ACHN (cell line): ENCODE measurements at regions not wholly inside any gene's neighbourhood (a gene's known extent, or its start where the extent isn't known, plus 50 kb on each side); places are given as distances from the start of the nearest gene placed in this dataset.

Experiments
- DNase-seq: peaks from one replicate; pipeline ENCODE4 v3.0.0-alpha.2; 2015
- in situ Hi-C: cut with HindIII; loops from 2 replicates; pipeline ENCODE4 v1.10.0; 2017; ENCODE audit warnings: low sequenced_read_pairs, low pct_ligation_motif_present, low pct_unique_long_range_greater_than_20kb

DNA sequence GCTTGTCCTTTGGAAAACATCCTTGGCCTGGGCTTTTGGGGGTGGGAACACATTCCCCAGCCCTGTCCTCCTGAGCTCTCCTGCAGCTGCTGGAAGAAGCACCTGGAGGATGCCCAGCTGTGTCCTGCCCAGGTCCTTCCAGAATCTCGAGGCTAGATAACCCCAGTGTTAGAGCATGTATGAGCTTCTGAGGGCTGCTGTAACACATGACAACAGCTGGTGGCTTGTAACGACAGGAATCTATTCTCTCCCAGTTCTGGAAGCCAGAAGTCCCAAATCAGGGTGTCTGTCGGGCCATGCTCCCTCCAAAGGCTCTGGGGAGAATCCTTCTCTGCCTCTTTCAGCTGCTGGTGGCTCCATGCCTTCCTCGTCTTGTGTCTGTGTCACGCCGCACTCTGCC lies 403.6 kb upstream of the C2CD4B start:
- in situ Hi-C loops = no loop called here
- no peak for DNase-seq

DNA sequence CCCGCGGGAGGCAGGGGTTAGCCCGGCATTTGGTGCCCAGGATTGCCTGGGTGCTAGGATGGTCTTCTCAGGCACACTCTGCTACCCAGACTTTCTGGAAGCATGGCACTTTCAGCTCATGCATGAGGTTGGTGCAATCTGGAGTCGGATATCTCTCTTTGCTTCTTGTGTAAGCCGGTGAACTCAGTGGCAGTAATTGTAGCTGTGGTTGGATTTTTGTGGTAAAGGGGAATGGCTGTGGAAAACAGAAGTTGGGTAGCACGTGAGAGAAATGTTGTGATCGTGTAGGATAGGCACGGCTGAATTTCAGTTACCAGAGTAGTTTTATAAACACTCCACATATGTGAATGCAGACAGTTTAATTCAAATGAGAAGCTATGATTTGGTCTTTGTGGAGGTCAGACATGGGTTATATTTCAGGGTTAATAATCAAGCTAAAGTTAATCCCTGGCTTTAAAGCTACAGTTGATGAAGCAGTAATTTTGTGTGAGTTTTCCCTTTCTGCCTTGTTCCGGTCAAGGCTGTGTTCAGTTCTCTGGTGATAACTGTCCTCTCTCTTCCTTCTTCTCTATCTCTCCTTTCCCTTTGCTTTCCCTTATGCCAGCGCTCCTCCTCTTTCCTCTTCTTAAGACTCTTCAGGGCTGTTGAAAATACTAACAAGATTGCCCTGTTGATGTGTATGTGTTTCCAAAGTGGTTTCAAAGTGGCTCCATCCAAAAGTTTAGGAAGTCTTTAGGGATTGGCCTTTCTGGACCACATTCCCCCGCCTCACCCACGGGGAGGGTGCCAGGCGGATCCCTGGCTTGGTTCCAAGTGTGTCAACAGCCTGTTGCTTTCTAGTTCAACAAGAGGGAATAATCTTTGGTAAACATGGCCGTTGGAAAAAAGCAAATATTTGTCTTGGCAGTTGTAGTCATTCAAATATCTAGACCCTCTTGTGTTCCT lies 404.6 kb upstream of the C2CD4B start:
- in situ Hi-C loops = no loop called here
- DNase-seq = peak; percentile 60

DNA sequence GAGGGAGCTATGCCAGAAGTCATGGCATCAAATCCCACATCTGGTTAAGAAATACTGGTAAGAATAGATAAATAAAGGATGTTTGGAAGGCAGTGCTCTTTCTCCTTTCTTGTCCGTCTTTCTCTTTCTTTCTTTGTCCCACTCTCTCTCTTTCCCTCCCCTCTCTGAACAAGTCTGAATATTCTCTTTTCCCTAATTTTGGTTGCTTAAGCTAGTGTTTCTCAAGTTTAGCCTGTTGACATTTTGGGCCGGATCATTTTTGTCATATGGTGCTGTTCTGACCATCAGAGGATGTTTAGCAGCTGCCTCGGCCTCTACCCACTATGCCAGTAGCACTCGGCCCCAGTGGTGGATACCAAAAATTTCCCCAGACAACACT lies 405.3 kb upstream of the C2CD4B start:
- in situ Hi-C loops = no loop called here
- DNase-seq = no peak

DNA sequence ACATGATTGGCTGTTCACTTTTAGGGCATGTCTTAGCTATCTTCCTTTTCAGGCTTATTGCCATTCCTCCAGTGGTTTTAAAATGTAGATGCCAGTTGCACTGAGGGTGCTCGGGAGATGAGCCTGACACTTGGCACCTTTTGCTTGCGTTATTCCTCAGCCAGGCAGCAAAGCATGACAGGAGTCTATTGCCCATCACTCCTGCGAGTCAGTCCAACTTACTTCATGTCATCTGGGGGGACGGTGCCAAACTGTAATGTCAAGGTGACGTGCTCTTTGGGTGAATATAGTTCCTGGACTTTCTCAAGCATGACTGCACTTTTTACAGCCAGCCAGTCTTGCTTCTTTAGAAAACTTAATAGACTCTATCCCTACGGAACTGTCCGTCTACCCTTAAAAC lies 406.0 kb upstream of the C2CD4B start:
- no peak for DNase-seq
- in situ Hi-C loops = no loop called here

DNA sequence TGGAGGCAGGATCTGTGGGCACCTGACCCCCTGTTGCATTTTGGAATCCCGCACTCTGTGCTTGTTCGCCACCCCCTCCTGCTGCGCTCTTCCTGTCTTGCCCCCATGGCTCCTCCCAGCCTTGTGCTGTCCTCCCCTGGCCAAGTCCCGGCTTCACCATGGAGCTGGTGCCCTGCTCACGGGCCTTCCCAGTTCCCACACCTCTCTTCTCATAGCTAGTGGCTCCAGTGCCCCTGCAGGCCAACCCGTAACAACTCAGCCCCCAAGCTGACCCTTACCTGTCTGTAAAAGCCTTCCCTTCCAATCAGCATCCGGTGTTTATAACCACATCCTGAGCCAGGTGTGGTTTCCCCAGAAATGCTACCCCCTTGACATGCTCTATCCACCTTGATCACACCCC lies 407.7 kb upstream of the C2CD4B start:
- in situ Hi-C loops = no loop called here
- DNase-seq = no peak

DNA sequence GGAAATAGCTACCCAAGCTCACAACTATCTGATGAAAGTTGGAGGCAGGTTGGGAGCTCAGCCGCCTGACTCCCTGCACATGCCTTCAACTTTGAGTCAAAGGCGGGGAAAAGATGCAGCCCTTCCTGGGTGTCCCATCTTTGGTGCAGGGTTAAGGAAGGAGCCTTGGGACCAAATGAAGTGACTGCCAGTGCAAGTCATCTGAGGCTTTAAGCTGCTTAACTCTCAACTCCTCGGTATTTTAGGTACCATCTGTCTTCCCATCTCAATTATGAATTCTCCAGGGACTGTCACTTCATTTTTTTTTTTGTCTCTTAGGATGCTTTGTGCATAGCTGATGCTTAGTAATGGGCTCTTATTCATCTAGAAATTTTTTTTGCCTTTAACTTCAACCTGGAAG lies 408.8 kb upstream of the C2CD4B start:
- in situ Hi-C loops = no loop called here
- DNase-seq = no peak

DNA sequence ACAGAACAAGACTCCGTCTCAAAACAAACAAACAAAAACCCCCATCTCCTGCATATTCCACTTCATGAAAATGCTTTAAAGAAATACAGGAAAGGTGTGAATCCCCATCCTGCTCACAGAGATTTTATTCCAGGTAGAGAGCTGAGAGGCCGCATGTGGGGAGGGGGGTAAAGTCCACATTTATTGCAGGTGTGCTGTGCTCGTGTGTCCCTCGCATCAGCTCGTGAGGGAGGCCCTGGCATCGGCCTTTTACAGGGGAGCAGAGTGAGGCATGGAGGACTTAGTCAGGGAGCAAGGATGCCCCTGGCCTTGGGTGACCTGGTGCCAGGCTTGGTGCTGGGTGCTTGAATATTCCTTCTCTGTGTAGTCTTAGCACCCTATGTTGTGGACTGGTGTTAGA lies 413.5 kb upstream of the C2CD4B start:
- in situ Hi-C loops = no loop called here
- no peak for DNase-seq

DNA sequence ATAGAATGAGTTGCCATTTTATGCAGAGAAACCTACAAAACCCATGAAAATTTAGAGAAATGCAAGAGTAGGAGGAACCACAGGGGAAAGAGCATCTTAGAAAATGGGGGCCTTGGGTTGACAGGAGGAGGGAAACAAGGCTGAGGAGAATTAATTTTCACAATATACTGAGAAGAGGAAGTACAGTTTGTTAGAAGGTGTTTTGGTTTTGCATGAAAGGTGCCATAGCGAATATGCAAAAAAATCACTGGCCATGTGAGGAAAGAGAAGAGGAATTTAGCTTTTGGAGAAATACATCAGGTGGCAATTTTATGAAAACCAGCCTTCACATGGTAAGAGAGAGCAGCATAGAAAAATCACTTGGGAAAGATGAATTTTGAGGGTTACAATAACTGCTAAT lies 413.9 kb upstream of the C2CD4B start:
- in situ Hi-C loops = no loop called here
- DNase-seq = no peak

DNA sequence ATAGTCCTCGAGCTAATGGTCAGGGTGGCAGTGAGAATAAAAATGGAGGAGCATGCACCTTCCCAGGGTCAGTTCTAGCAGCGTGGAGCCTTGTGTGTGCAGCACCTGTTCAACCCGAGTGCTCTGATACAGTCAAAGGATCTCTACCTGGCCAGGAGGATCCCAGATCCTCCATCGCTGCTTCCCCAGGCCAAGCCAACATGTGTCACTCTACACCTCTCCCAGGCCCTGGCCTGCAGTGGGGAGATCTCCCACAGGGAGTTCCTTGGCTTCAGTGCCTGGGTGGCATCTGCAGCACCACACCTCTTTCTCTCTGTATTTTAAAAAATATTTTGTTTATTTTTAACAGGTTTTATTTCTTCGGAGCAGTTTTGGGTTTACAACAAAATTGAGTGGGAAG lies 414.8 kb upstream of the C2CD4B start:
- DNase-seq = no peak
- in situ Hi-C loops = no loop called here

DNA sequence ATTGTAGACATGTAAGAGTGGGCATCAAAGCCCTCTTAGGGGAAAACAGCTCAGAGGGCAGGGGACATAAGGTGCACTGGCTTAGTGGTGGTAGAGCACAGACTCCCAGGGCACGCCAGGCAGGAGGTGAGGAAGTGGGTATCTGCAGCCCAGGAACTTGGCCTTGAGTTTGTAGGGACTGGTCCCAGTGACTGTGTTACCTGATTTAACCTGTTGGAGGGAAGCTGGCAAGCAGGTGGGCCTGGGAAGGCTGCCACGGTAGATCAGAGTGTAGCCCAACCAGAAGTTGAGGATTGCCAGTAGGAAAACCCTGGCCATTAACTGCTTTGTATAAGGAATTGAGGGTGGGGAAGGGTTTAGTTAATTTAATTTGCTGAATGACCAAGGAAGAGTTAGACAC lies 417.5 kb upstream of the C2CD4B start:
- in situ Hi-C loops = no loop called here

DNA sequence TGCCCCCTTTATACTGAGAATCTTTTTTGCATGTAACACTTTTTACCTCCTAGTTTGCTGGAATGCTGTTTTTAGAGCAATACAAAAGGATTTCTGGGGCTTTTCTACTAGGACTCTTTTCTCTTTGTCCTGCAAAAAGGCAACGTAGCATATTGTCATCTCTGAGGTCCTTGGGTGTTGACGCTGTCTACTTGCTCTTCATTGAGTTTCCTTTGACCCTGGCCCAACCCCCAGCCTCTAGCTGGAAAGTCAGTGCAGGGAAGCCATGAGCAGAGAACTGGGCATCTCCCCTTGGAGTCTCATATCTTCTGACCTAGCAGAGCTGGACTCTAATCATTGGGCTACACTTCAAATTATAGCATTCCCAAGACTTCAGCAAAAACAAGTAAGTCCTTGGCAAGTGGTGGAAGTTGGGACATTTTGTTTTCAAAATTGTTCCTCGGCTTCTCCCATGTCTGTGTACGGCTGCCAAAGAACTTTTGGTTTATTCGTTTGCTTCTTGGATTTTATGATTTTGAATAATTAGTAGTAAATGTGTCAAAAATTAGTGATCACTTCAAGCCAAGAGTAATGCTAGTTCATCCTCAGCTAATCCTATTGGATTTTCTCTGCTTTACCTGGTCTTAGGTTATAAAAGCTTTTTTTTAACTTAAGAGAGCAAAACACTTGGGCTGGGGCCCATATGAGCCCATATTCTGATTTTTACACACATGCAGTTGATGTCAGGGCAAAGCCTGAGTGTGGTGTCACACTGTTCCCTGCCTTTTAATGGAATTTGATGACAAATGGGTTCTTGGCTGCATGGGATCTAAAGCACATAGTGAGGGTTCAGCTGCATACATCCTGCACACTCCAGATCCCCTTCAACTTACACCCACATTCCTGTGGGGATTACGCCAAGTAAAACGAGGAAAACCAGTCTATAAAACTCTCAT lies 419.5 kb upstream of the C2CD4B start:
- no peak for DNase-seq
- in situ Hi-C loops = no loop called here

More for the DNA sequence above, 417.5 kb upstream of the C2CD4B start:
- DNase-seq = no peak

DNA sequence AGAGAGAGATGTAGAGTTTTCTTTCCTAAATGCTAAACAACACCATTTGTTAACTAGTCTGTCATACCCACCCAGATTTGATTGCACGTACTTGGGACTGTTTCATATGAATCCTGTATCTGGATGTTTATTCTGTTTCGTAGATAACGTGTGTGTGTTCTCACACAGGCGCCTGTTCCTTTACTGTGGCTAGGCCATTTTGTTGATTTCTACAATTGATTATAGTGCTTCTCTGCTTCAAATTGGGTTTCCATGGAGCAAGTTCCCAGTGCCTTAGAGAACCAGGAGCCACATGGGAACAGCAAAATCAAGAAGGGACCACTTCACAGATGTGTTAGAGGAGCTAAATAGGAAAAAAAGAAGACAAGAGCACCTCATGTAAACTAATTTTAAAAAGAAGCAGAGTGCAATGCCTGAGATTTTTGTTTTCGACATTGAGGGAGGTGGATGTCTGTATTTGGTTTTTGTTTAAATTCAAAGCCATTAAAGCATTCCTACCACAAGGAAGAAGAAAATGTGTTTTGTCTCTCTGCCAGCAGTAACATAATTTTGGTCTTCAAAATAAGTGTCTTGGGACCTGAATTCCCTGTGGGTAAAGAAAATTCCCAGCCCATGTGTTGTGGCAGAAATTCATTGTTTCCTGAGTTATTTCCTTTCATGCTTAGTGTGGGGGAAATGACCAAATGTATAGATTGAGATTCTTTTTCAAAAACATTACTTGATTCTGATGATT lies 424.0 kb upstream of the C2CD4B start:
- DNase-seq = no peak
- in situ Hi-C loops = no loop called here

DNA sequence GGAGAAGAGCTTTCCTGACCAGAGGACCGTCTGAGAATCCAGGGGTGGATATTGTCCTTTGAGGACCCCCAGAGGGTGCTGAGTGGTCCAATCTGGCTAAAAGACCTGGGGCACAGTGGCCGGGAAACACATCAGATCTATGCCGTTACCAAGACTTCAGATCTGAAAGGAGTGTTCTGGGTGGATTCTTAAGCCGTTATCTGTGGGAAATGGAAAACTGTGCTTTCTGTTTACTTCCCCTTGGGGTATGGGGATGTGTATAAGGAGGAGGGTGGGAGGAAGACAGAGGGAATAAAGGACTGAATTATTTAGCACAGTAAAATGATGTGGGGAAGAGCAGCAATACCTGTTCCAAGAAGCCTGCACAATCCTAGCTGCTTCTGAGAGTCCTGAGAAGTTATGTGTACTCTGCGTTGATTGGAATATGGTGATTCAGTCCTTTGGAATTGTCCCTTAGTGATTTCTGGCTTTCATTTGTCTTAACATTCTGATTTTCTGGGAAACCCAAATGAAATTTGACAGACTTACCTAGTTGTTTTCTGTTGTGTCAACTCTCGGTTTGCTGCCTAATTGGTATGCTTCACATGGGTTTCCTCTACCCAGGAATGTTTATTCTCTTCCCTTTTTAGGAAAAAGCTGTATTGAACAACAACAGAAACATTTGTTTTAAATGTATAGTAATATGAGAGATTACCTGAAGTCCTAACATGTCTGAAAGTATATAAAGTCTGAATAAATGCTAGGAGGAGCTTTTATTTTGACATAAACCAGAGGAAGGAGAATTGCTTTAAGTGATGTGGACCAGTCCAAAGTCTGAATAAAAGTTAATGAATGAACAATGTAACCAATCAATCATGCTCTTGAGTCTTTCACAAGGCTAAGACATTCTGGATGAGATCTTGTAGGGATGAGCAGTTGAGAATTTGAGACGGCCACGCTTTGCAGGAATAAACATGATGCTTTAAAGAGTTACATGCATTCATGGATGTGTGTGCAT lies 427.1 kb upstream of the C2CD4B start:
- in situ Hi-C loops = no loop called here

DNA sequence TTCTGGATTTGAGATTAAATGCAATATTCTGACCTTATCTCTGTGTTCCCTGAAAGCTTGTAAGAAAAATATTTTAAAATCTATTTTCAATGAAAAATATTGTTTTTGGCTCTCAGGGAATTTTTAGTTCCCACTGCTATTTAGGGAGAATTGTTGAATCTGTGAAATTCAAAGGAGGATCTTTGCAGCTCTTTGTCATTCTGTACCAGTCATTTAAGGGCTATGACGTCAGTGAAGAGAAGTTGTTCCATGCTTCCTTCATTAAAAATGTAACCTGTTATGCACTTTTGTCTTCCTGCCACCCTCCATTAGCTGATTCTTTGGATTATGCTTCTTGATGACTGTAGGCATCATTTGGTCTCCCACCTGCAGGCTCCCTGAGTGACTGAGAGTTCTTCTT lies 427.8 kb upstream of the C2CD4B start:
- no peak for DNase-seq
- in situ Hi-C loops = no loop called here

More for the DNA sequence above, 427.1 kb upstream of the C2CD4B start:
- DNase-seq = peak; percentile 60

DNA sequence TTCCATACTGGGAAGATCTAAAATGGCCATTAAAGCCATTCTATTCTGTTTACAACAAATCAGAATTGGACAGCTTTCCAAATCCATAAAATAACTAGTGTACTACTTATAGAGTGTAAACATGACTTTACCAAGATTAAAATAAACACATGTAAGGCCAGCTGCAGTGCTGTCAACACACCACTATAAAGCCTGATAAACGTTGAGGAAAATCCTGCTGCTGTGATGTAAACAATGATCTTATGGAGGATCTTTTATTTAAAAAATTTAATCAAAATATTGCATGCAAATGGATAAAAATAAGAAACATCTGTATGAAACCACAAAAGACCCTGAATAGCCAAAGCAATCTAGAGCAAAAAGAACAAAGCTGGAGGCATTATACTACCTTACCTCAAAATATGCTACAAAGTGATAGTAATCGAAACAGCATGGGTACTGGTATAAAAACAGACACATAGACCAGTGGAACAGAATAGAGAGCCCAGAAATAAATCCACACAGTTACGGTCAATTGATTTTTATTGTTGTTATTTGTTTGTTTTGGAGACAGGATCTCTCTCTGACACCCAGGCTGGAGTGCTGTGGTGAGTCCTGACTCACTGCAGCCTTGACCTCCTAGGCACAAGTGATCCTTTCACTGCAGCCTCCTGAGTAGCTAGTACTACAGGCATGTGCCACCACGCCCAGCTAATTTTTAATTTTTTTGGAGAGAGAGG lies 428.8 kb upstream of the C2CD4B start:
- peak; percentile 17 for DNase-seq
- in situ Hi-C loops = no loop called here

DNA sequence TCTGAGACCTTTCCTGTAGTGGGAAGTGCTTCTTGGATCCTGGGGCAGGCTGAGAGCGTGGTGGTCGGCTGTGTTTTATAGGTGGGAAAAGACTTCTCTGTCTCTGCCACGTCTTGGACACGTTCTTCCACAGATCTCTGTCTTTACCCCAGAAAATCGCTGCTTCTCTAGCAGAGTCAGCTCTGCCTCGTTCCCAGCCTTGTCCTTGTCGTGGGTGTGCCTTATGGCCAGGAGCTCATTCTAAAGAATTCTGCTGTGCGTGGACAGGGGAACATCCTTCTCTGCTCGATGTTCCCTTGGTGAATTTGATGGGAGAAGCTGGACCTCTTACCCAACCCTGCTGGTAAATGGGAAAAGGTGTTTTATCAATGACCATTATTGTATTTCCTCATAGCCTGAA lies 433.1 kb upstream of the C2CD4B start:
- in situ Hi-C loops = no loop called here
- DNase-seq = no peak
